H1 (cell line): ENCODE measurements at regions not wholly inside any gene's neighbourhood (a gene's known extent, or its start where the extent isn't known, plus 50 kb on each side); places are given as distances from the start of the nearest gene placed in this dataset.

ENCODE experiments used
- CTCF ChIA-PET: fragments of 300-600 bp; sonication (Branson Sonifier 250); formaldehyde crosslinking; loops from one replicate; lab custom pipeline; 2021; ENCODE audit not compliant: partially characterized antibody; lab: Charles Lee
- POLR2A ChIA-PET: fragments of 300-600 bp; sonication (Branson Sonifier 250); formaldehyde crosslinking; loops from one replicate; lab custom pipeline; 2021; ENCODE audit warnings: inconsistent platforms; ENCODE audit not compliant: partially characterized antibody; lab: Charles Lee
- DNase-seq, 2 experiments: peaks; one replicate each; pipeline versions ENCODE4 v3.0.0 to v3.0.0-alpha.2; 2010 to 2022; ENCODE audit warnings: low spot score in 2 of 2, low read depth in 1 of 2, mixed read lengths in 1 of 2
- FAIRE-seq: peaks from 2 replicates; lab custom pipeline; 2011; peaks lifted over from hg19 to GRCh38; lab: Jason Lieb, UNC
- H2AFZ ChIP-seq: 2 replicates; pipeline ENCODE4 v1.8.1; 2012; ENCODE audit warnings: low read length, inconsistent platforms
- H2AK5ac ChIP-seq: 2 replicates; pipeline ENCODE4 v1.6.1; 2013; ENCODE audit warnings: low read depth, low read length
- H2BK120ac ChIP-seq: replicated peaks from 2 replicates; pipeline ENCODE3; 2013; ENCODE audit warnings: low read depth, low read length, inconsistent platforms
- H2BK12ac ChIP-seq: 2 replicates; pipeline ENCODE4 v1.6.1; 2013; ENCODE audit warnings: low read depth, low read length
- H2BK15ac ChIP-seq: 2 replicates; pipeline ENCODE4 v1.6.1; 2013; ENCODE audit warnings: low read length
- H2BK20ac ChIP-seq: 2 replicates; pipeline ENCODE4 v1.6.1; 2013; ENCODE audit warnings: low read length
- H2BK5ac ChIP-seq: 2 replicates; pipeline ENCODE4 v1.6.1; 2013; ENCODE audit warnings: low read depth, low read length
- H3K14ac ChIP-seq: 2 replicates; pipeline ENCODE4 v1.6.1; 2013; ENCODE audit warnings: inconsistent platforms; ENCODE audit not compliant: insufficient read length
- H3K18ac ChIP-seq: 2 replicates; pipeline ENCODE4 v1.6.1; 2013; ENCODE audit warnings: low read length; ENCODE audit errors: extremely low read depth
- H3K23ac ChIP-seq: 2 replicates; pipeline ENCODE4 v1.6.1; 2013; ENCODE audit warnings: inconsistent platforms; ENCODE audit not compliant: insufficient read length
- H3K23me2 ChIP-seq: 2 replicates; pipeline ENCODE4 v1.6.1; 2013; ENCODE audit warnings: low read depth, low read length
- H3K27ac ChIP-seq: 2 replicates; pipeline ENCODE4 v1.6.1; 2011; ENCODE audit warnings: low read depth, low read length, inconsistent platforms
- H3K27me3 ChIP-seq, 4 experiments: replicated peaks in 1 of 4; 1 replicate in 1 of 4; 2 replicates in 3 of 4; pipeline versions ENCODE4 v1.6.1 to v1.8.1; 2011 to 2013; ENCODE audit warnings: low read length in 3 of 4, mild to moderate bottlenecking in 3 of 4, inconsistent platforms in 2 of 4, mixed read lengths in 2 of 4, moderate library complexity in 1 of 4; ENCODE audit not compliant: control insufficient read depth in 3 of 4, insufficient read depth in 3 of 4; ENCODE audit errors: extremely low read depth in 1 of 4
- H3K36me3 ChIP-seq, 4 experiments: 2 replicates each; pipeline versions ENCODE4 v1.6.1 to v1.8.1; 2011 to 2013; ENCODE audit warnings: mild to moderate bottlenecking in 4 of 4, low read length in 3 of 4, moderate library complexity in 2 of 4, control low read depth in 1 of 4, inconsistent platforms in 1 of 4; ENCODE audit not compliant: insufficient read depth in 4 of 4, control insufficient read depth in 2 of 4
- H3K4ac ChIP-seq: replicated peaks from 2 replicates; pipeline ENCODE3; 2013; ENCODE audit warnings: low read length, low read depth, mixed read lengths, inconsistent platforms; ENCODE audit not compliant: insufficient read length
- H3K4me1 ChIP-seq, 4 experiments: replicated peaks in 1 of 4; 1 replicate in 1 of 4; 2 replicates in 3 of 4; pipeline versions ENCODE4 v1.6.1 to v1.8.1; 2011 to 2013; ENCODE audit warnings: low read length in 3 of 4, inconsistent platforms in 2 of 4, mixed read lengths in 1 of 4; ENCODE audit not compliant: insufficient read depth in 4 of 4, control insufficient read depth in 3 of 4
- H3K4me2 ChIP-seq, 2 experiments: 2 replicates each; pipeline versions ENCODE4 v1.6.1 to v1.8.1; 2011 to 2013; ENCODE audit warnings: low read depth in 2 of 2, low read length in 2 of 2, control low read depth in 1 of 2, inconsistent platforms in 1 of 2, mild to moderate bottlenecking in 1 of 2; ENCODE audit not compliant: insufficient read depth in 1 of 2
- H3K4me3 ChIP-seq, 4 experiments: fragments of 200-600, 300-600 bp in 1 of 4; sonication (generic), shearing (Covaris generic), sonication (Bioruptor Twin) in 1 of 4; 2 replicates each; pipeline versions ENCODE4 v1.5.1 to v1.8.1; 2011 to 2016; ENCODE audit warnings: low read length in 4 of 4, low read depth in 3 of 4, control low read depth in 2 of 4, inconsistent platforms in 2 of 4, mild to moderate bottlenecking in 2 of 4, mixed read lengths in 1 of 4, moderate library complexity in 1 of 4; ENCODE audit not compliant: insufficient read depth in 2 of 4; ENCODE audit errors: extremely low read depth in 1 of 4
- H3K56ac ChIP-seq: replicated peaks from 2 replicates; pipeline ENCODE3; 2013; ENCODE audit warnings: low read depth, mild to moderate bottlenecking, mixed read lengths, low read length, inconsistent platforms; ENCODE audit not compliant: insufficient read length
- H3K79me1 ChIP-seq: 2 replicates; pipeline ENCODE4 v1.6.1; 2013; ENCODE audit warnings: low read depth, low read length, control low read depth
- H3K79me2 ChIP-seq, 2 experiments: 2 replicates each; pipeline versions ENCODE4 v1.6.1 to v1.8.1; 2012 to 2013; ENCODE audit warnings: low read length in 2 of 2, mild to moderate bottlenecking in 2 of 2, inconsistent platforms in 1 of 2; ENCODE audit not compliant: insufficient read depth in 2 of 2, control insufficient read depth in 1 of 2
- H3K9ac ChIP-seq, 4 experiments: replicated peaks in 1 of 4; 1 replicate in 1 of 4; 2 replicates in 3 of 4; pipeline versions ENCODE4 v1.6.1 to v1.8.1; 2011 to 2013; ENCODE audit warnings: low read depth in 3 of 4, low read length in 3 of 4, control low read depth in 2 of 4, mild to moderate bottlenecking in 2 of 4, moderate library complexity in 2 of 4, inconsistent platforms in 1 of 4; ENCODE audit errors: extremely low read depth in 1 of 4
- H3K9me3 ChIP-seq, 2 experiments: 2 replicates each; pipeline versions ENCODE4 v1.6.1 to v1.8.1; 2012 to 2013; ENCODE audit warnings: mild to moderate bottlenecking in 2 of 2, moderate library complexity in 2 of 2, control low read depth in 1 of 2, inconsistent platforms in 1 of 2, low read depth in 1 of 2, low read length in 1 of 2, mixed read lengths in 1 of 2; ENCODE audit not compliant: insufficient read depth in 2 of 2
- H4K20me1 ChIP-seq, 2 experiments: replicated peaks in 1 of 2; 2 replicates each; pipeline versions ENCODE3 to v1.8.1; 2011 to 2013; ENCODE audit warnings: inconsistent platforms in 2 of 2, low read length in 2 of 2, mild to moderate bottlenecking in 1 of 2; ENCODE audit not compliant: insufficient read depth in 2 of 2, control insufficient read depth in 1 of 2
- H4K5ac ChIP-seq: 2 replicates; pipeline ENCODE4 v1.6.1; 2013; ENCODE audit warnings: low read length, low read depth, mixed read lengths, inconsistent platforms; ENCODE audit not compliant: insufficient read length
- H4K8ac ChIP-seq: 2 replicates; pipeline ENCODE4 v1.8.0; 2013; ENCODE audit warnings: mild to moderate bottlenecking, moderate library complexity, low read length, inconsistent platforms; ENCODE audit not compliant: insufficient read depth; ENCODE audit errors: extremely low read depth
- H4K91ac ChIP-seq: replicated peaks from 2 replicates; pipeline ENCODE3; 2013; ENCODE audit warnings: low read length, mixed read lengths, inconsistent platforms; ENCODE audit not compliant: insufficient read length
- CBX5 ChIP-seq: fragments of 300-800, 300-1000 bp; sonication (generic); IDR thresholded peaks from 2 replicates; pipeline ENCODE4 v1.7.1; 2016; ENCODE audit warnings: antibody characterized with exemption, low read length, low read depth
- CBX8 ChIP-seq: fragments of 300-800, 300-1000 bp; sonication (generic); IDR thresholded peaks from 2 replicates; pipeline ENCODE4 v1.7.1; 2016; ENCODE audit warnings: low read depth, low read length, borderline replicate concordance
- HDAC2 ChIP-seq, 2 experiments: fragments of 300-600 bp in 1 of 2; sonication (generic) in 1 of 2; IDR thresholded peaks; 2 replicates each; pipeline ENCODE4 v1.6.1; 2011 to 2012; ENCODE audit warnings: low read depth in 2 of 2, low read length in 2 of 2, mild to moderate bottlenecking in 2 of 2, moderate library complexity in 2 of 2, borderline replicate concordance in 1 of 2, inconsistent platforms in 1 of 2
- KDM5A ChIP-seq: fragments of 200-600 bp; IDR thresholded peaks from 2 replicates; pipeline ENCODE4 v1.7.1; 2012; ENCODE audit warnings: mild to moderate bottlenecking, low read length, inconsistent platforms, mixed read lengths
- RBBP5 ChIP-seq: IDR thresholded peaks from 2 replicates; pipeline ENCODE4 v1.7.1; 2012; ENCODE audit warnings: low read depth, mild to moderate bottlenecking, inconsistent platforms, low read length, moderate library complexity, borderline replicate concordance
- SIX5 ChIP-seq: IDR thresholded peaks from 2 replicates; pipeline ENCODE4 v1.6.1; 2011; ENCODE audit warnings: mild to moderate bottlenecking, low read depth, low read length
- SUZ12 ChIP-seq: fragments of 200-600 bp; sonication (generic); IDR thresholded peaks from 2 replicates; pipeline ENCODE4 v1.6.1; 2012; ENCODE audit warnings: mild to moderate bottlenecking, inconsistent platforms, low read length, moderate library complexity, mixed read lengths
- YY1 ChIP-seq: IDR thresholded peaks from 2 replicates; pipeline ENCODE4 v1.6.1; 2011; ENCODE audit warnings: low read depth, mild to moderate bottlenecking, low read length
- WGBS, 2 experiments: shearing (Covaris generic) in 1 of 2; methylation state at CpG; one replicate each; pipeline versions ENCODE4 v1.1.6 to v1.1.7; 2013 to 2015; ENCODE audit warnings: low lambda C conversion rate in 2 of 2, mixed read lengths in 2 of 2, inconsistent platforms in 1 of 2, low coverage in 1 of 2, missing lambda C conversion rate in 1 of 2; ENCODE audit not compliant: insufficient replicate concordance in 2 of 2, insufficient coverage in 1 of 2, insufficient read length in 1 of 2; ENCODE audit errors: extremely low coverage in 1 of 2, missing lambda C conversion rate in 1 of 2; 5-methylcytosine and 5-hydroxymethylcytosine counted together

- Histone ChIP-seq H3K23ac (no peak overlapping the region), H4K5ac (no peak overlapping the region), H2AFZ (no peak overlapping the region), H3K9ac (no peak overlapping the region), H3K27ac (no peak overlapping the region), H3K79me1 (no peaks in the 10 kb centered on the region), H3K56ac (no peak overlapping the region), H2BK12ac (no peak overlapping the region), H3K4me3 (no peak overlapping the region), H4K20me1 (peaks cover 0 to 2% of the 10 kb centered on the region in 2 experiments), H3K36me3 (no peaks in the 10 kb centered on the region), H4K91ac (no peak overlapping the region), H3K79me2 (no peaks in the 10 kb centered on the region), H3K4me2 (no peak overlapping the region), H4K8ac (no peak overlapping the region), H2BK20ac (no peak overlapping the region), H3K18ac (no peak overlapping the region), H3K4me1 (no peaks in the 10 kb centered on the region), H3K23me2 (no peaks in the 10 kb centered on the region), H3K14ac (no peak overlapping the region), H3K4ac (no peak overlapping the region), H3K9me3 (no peaks in the 10 kb centered on the region), H2BK5ac (no peak overlapping the region), H2BK120ac (no peak overlapping the region), H2AK5ac (no peak overlapping the region), H3K27me3 (peaks cover 12 to 41% (median 29%) of the 10 kb centered on the region in 4 experiments), H2BK15ac (no peak overlapping the region)
- ChIA-PET CTCF (interaction anchor here (1.2 kb wide), 1 partner anchor 32 kb away, joined by 3 read pairs; no protein-coding TSS in a partner anchor), POLR2A (no interaction called here)
- no peak for FAIRE-seq
- TF ChIP-seq SIX5 (no peak), RBBP5 (no peak), SUZ12 (no peak), YY1 (no peak), CBX5 (no peak), HDAC2 (IDR thresholded peaks at IDR 0.05; ENCODE audit: borderline replicate concordance in 1 of 2, low read depth in 2 of 2, low read length in 2 of 2) (no peak), CBX8 (no peak), KDM5A (no peak)
- no peak for DNase-seq
- 80% methylated on average over 3 of the region's 3 CpGs; no CpG with 5 or more reads in 1 of the 2 experiments for WGBS, 2 experiments
These were observed 252.8 kb downstream of the MTX2 start for GRCh38 chr2:176521878-176522670.
